Upper lobe of left lung (tissue), 4 donors: ENCODE measurements at regions not wholly inside any gene's neighbourhood (a gene's known extent, or its start where the extent isn't known, plus 50 kb on each side); places are given as distances from the start of the nearest gene placed in this dataset.

Experiments
- POLR2A ChIP-seq, 4 donors: fragments of 450-650 bp; IDR thresholded peaks; one replicate each; pipeline ENCODE4 v1.5.1; 2016 to 2017; ENCODE audit warnings: antibody characterized with exemption in 4 of 4, mild to moderate bottlenecking in 2 of 4
- POLR2AphosphoS5 ChIP-seq, 2 donors: sonication (generic); formaldehyde crosslinking; IDR thresholded peaks; one replicate each; pipeline ENCODE4 v1.5.1; 2017; ENCODE audit warnings: antibody characterized with exemption in 2 of 2
- TF ChIP-seq, protein P1 (sequence below), 6 experiments: fragments of 450-650 bp in 4 of 6; fragments of 200-600 bp in 2 of 6; sonication (generic) in 2 of 6; IDR thresholded peaks; one replicate each; pipeline ENCODE4 v1.5.1; 2016 to 2019; ENCODE audit warnings: antibody characterized with exemption in 6 of 6

GRCh38 chr7:79837915-79838314, 296.7 kb upstream of the GNAI1 start:
- TF ChIP-seq, protein P1, sequence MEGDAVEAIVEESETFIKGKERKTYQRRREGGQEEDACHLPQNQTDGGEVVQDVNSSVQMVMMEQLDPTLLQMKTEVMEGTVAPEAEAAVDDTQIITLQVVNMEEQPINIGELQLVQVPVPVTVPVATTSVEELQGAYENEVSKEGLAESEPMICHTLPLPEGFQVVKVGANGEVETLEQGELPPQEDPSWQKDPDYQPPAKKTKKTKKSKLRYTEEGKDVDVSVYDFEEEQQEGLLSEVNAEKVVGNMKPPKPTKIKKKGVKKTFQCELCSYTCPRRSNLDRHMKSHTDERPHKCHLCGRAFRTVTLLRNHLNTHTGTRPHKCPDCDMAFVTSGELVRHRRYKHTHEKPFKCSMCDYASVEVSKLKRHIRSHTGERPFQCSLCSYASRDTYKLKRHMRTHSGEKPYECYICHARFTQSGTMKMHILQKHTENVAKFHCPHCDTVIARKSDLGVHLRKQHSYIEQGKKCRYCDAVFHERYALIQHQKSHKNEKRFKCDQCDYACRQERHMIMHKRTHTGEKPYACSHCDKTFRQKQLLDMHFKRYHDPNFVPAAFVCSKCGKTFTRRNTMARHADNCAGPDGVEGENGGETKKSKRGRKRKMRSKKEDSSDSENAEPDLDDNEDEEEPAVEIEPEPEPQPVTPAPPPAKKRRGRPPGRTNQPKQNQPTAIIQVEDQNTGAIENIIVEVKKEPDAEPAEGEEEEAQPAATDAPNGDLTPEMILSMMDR (IDR thresholded peaks at IDR 0.05), result no peak
- TF ChIP-seq POLR2A (IDR thresholded peaks at IDR 0.05), result no peak
- TF ChIP-seq POLR2AphosphoS5 (IDR thresholded peaks at IDR 0.05), result no peak
